Endothelial cell (in vitro differentiated cells): ENCODE measurements at regions not wholly inside any gene's neighbourhood (a gene's known extent, or its start where the extent isn't known, plus 50 kb on each side); places are given as distances from the start of the nearest gene placed in this dataset.
"Not testable (repeated sequence)": the region's sequence is repeated elsewhere in the genome, so short reads cannot be mapped to it uniquely, and the experiment has no call there.

Source experiments
- DNase-seq: peaks from one replicate; pipeline ENCODE4 v3.0.0; 2021; ENCODE audit warnings: low spot score
- H3K27ac Mint-ChIP-seq: one replicate; pipeline ENCODE4 v1.8.0; 2021; ENCODE audit warnings: mixed read lengths, inconsistent platforms; ENCODE audit not compliant: unreplicated experiment
- H3K27me3 Mint-ChIP-seq: one replicate; pipeline ENCODE4 v1.8.0; 2021; ENCODE audit warnings: mild to moderate bottlenecking, moderate library complexity, mixed read lengths, inconsistent platforms; ENCODE audit not compliant: unreplicated experiment
- H3K36me3 Mint-ChIP-seq: one replicate; pipeline ENCODE4 v1.8.0; 2021; ENCODE audit warnings: mild to moderate bottlenecking, low read depth, mixed read lengths, inconsistent platforms; ENCODE audit not compliant: unreplicated experiment
- H3K4me1 Mint-ChIP-seq: one replicate; pipeline ENCODE4 v1.8.0; 2021; ENCODE audit warnings: mild to moderate bottlenecking, mixed read lengths, inconsistent platforms; ENCODE audit not compliant: unreplicated experiment
- H3K4me3 Mint-ChIP-seq: one replicate; pipeline ENCODE4 v1.8.0; 2021; ENCODE audit warnings: mild to moderate bottlenecking, mixed read lengths, inconsistent platforms; ENCODE audit not compliant: unreplicated experiment
- H3K9me3 Mint-ChIP-seq: one replicate; pipeline ENCODE4 v1.8.0; 2021; ENCODE audit warnings: mixed read lengths, inconsistent platforms; ENCODE audit not compliant: unreplicated experiment
- CTCF ChIP-seq: fragments of 200-600 bp; sonication (generic); IDR thresholded peaks from one replicate; pipeline ENCODE4 v1.5.0; 2021; ENCODE audit warnings: antibody characterized with exemption; ENCODE audit not compliant: unreplicated experiment

- H3K27me3 Mint-ChIP-seq: peaks cover 1% of the 10 kb centered on the region
- H3K27ac Mint-ChIP-seq: no peak overlapping the region
- H3K4me1 Mint-ChIP-seq: no peaks in the 10 kb centered on the region
- H3K4me3 Mint-ChIP-seq: no peak overlapping the region
- no peaks in the 10 kb centered on the region for H3K36me3 Mint-ChIP-seq
- H3K9me3 Mint-ChIP-seq: no peaks in the 10 kb centered on the region
- DNase-seq: no peak
- no peak for TF ChIP-seq CTCF
Measured at GRCh38 chr5:110304176-110304575, 422.3 kb downstream of the TMEM232 start.

GRCh38 chr5:110306650-110307049 lies 419.8 kb downstream of the TMEM232 start:
- peaks cover 1% of the 10 kb centered on the region for H3K27me3 Mint-ChIP-seq
- H3K36me3 Mint-ChIP-seq: no peaks in the 10 kb centered on the region
- no peak overlapping the region for H3K27ac Mint-ChIP-seq
- no peaks in the 10 kb centered on the region for H3K4me1 Mint-ChIP-seq
- no peak for DNase-seq
- H3K4me3 Mint-ChIP-seq: no peak overlapping the region
- H3K9me3 Mint-ChIP-seq: no peaks in the 10 kb centered on the region
- TF ChIP-seq CTCF: no peak

GRCh38 chr5:110309222-110309621 lies 417.2 kb downstream of the TMEM232 start:
- no peaks in the 10 kb centered on the region for H3K4me1 Mint-ChIP-seq
- H3K4me3 Mint-ChIP-seq: no peak overlapping the region
- no peak for DNase-seq
- H3K27ac Mint-ChIP-seq: no peak overlapping the region
- TF ChIP-seq CTCF: no peak
- H3K27me3 Mint-ChIP-seq: peaks cover 4% of the 10 kb centered on the region
- no peaks in the 10 kb centered on the region for H3K36me3 Mint-ChIP-seq
- H3K9me3 Mint-ChIP-seq: no peaks in the 10 kb centered on the region

- not testable (repeated sequence) for DNase-seq, H3K4me3 Mint-ChIP-seq, H3K9me3 Mint-ChIP-seq, H3K36me3 Mint-ChIP-seq, H3K4me1 Mint-ChIP-seq, H3K27ac Mint-ChIP-seq, H3K27me3 Mint-ChIP-seq
Measured at GRCh38 chr5:110316566-110316965, 409.9 kb downstream of the TMEM232 start.

GRCh38 chr5:110321117-110321516 lies 405.4 kb downstream of the TMEM232 start:
- no peak overlapping the region for H3K4me3 Mint-ChIP-seq
- no peaks in the 10 kb centered on the region for H3K27me3 Mint-ChIP-seq
- H3K9me3 Mint-ChIP-seq: no peaks in the 10 kb centered on the region
- H3K4me1 Mint-ChIP-seq: no peaks in the 10 kb centered on the region
- no peaks in the 10 kb centered on the region for H3K36me3 Mint-ChIP-seq
- DNase-seq: no peak
- H3K27ac Mint-ChIP-seq: no peak overlapping the region
- TF ChIP-seq CTCF: no peak

DNA sequence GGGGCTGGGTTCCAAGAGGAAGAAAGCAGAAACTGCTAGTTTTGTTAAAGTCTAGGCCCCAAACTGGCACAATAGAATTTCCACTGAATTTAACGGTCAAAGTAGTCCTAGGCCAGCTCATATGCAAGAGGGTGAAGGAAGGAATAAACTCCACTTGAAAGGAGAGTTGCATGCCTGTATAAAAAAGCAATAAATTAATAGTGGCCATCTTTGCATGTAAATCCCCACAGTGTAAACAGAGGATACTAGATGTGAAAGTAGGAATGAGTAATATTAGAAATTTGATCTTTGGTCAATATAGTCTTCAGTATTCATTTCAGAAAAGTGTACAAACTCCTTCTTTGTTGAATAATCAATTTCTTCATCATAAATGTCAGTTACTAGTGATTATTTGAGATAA lies 403.1 kb downstream of the TMEM232 start:
- no peaks in the 10 kb centered on the region for H3K27me3 Mint-ChIP-seq
- no peaks in the 10 kb centered on the region for H3K9me3 Mint-ChIP-seq

More for the DNA sequence above, 403.1 kb downstream of the TMEM232 start:
- Mint-ChIP-seq H3K4me3 (no peak overlapping the region), H3K27ac (no peak overlapping the region), H3K36me3 (no peaks in the 10 kb centered on the region), H3K4me1 (peaks cover 4% of the 10 kb centered on the region)
- TF ChIP-seq CTCF: no peak
- DNase-seq: no peak
